ENCODE measurements at regions not wholly inside any gene's neighbourhood (a gene's known extent, or its start where the extent isn't known, plus 50 kb on each side); places are given as distances from the start of the nearest gene placed in this dataset.

- TF ChIP-seq, protein P1, sequence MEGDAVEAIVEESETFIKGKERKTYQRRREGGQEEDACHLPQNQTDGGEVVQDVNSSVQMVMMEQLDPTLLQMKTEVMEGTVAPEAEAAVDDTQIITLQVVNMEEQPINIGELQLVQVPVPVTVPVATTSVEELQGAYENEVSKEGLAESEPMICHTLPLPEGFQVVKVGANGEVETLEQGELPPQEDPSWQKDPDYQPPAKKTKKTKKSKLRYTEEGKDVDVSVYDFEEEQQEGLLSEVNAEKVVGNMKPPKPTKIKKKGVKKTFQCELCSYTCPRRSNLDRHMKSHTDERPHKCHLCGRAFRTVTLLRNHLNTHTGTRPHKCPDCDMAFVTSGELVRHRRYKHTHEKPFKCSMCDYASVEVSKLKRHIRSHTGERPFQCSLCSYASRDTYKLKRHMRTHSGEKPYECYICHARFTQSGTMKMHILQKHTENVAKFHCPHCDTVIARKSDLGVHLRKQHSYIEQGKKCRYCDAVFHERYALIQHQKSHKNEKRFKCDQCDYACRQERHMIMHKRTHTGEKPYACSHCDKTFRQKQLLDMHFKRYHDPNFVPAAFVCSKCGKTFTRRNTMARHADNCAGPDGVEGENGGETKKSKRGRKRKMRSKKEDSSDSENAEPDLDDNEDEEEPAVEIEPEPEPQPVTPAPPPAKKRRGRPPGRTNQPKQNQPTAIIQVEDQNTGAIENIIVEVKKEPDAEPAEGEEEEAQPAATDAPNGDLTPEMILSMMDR (IDR thresholded peaks at IDR 0.05), result no peak
- no peak for TF ChIP-seq POLR2A (IDR thresholded peaks at IDR 0.05)
These were observed 137.0 kb upstream of the SLCO3A1 start for GRCh38 chr15:91716536-91716935.
